ENCODE measurements at regions not wholly inside any gene's neighbourhood (a gene's known extent, or its start where the extent isn't known, plus 50 kb on each side); places are given as distances from the start of the nearest gene placed in this dataset.

DNA sequence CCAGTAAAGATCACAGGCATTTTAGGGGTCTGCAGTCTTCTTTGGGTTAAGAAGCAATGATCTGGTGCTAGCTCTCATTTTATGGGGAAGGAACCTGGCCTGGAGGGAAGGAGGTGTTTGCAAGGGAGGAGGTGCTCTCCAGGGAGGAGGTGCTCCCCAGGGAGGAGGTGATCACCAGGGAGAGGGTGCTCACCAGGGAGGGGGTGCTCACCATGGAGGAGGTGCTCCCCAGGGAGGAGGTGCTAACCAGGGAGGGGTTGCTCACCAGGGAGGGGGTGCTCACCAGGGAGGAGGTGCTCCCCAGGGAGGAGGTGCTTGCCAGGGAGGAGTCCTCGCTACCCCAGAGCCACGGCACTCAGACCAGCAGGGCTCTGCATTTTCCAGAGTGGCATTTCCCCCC lies 115.7 kb downstream of the TLE3 start:
- TF ChIP-seq EP300 (IDR thresholded peaks at IDR 0.05; ENCODE audit: borderline replicate concordance): no peak
- TF ChIP-seq, protein P1, sequence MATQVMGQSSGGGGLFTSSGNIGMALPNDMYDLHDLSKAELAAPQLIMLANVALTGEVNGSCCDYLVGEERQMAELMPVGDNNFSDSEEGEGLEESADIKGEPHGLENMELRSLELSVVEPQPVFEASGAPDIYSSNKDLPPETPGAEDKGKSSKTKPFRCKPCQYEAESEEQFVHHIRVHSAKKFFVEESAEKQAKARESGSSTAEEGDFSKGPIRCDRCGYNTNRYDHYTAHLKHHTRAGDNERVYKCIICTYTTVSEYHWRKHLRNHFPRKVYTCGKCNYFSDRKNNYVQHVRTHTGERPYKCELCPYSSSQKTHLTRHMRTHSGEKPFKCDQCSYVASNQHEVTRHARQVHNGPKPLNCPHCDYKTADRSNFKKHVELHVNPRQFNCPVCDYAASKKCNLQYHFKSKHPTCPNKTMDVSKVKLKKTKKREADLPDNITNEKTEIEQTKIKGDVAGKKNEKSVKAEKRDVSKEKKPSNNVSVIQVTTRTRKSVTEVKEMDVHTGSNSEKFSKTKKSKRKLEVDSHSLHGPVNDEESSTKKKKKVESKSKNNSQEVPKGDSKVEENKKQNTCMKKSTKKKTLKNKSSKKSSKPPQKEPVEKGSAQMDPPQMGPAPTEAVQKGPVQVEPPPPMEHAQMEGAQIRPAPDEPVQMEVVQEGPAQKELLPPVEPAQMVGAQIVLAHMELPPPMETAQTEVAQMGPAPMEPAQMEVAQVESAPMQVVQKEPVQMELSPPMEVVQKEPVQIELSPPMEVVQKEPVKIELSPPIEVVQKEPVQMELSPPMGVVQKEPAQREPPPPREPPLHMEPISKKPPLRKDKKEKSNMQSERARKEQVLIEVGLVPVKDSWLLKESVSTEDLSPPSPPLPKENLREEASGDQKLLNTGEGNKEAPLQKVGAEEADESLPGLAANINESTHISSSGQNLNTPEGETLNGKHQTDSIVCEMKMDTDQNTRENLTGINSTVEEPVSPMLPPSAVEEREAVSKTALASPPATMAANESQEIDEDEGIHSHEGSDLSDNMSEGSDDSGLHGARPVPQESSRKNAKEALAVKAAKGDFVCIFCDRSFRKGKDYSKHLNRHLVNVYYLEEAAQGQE (IDR thresholded peaks at IDR 0.05; ENCODE audit: low read depth): no peak
- no peak for TF ChIP-seq TEAD4 (IDR thresholded peaks at IDR 0.05)
- TF ChIP-seq TCF12 (IDR thresholded peaks at IDR 0.05; ENCODE audit: low read depth): no peak
- no peak for TF ChIP-seq CEBPB (IDR thresholded peaks at IDR 0.05)
- TF ChIP-seq YY1 (IDR thresholded peaks at IDR 0.05; ENCODE audit: low read depth): no peak
- TF ChIP-seq USF1 (IDR thresholded peaks at IDR 0.05): no peak
- no peak for TF ChIP-seq RAD21 (IDR thresholded peaks at IDR 0.05; ENCODE audit: low read depth)
- TF ChIP-seq NFIC (IDR thresholded peaks at IDR 0.05): no peak
- TF ChIP-seq EGR1 (IDR thresholded peaks at IDR 0.05): no peak
- TF ChIP-seq TAF1 (IDR thresholded peaks at IDR 0.05; ENCODE audit: low read depth): no peak
- no peak for TF ChIP-seq MAX (IDR thresholded peaks at IDR 0.05)
- no peak for TF ChIP-seq ZBTB7A (IDR thresholded peaks at IDR 0.05; ENCODE audit: low read depth)
- no peak for TF ChIP-seq CREB1 (IDR thresholded peaks at IDR 0.05; ENCODE audit: low read depth)
- TF ChIP-seq FOXM1 (IDR thresholded peaks at IDR 0.05; ENCODE audit: borderline replicate concordance, low read depth): no peak

DNA sequence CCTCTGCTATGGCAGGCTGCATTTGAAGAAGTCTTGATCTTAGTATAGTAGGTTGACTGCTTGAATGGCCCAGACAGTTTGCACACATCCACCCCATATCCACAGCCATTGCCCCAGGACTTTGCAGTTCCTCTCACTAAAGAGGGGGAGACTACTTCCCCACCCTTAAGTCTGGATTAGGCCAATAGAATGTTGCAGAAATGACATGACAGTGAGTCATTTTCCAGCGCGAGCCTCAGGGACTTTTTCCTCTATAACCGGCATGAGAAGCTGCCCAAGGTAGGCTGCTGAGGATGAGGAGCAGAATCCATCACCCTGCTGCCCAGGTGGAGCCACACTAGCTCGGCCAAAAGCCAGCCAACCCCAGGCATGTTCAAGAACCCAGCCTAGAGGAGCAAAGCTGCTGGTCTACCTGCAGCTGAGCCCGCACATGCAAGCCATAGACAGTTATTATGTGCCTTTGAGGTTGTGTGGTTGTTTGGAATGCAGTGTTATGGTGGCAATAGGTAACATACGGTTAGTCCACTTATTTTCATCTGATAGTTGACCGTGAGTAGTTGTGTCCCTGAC lies 113.9 kb downstream of the TLE3 start:
- TF ChIP-seq TAF1 (IDR thresholded peaks at IDR 0.05; ENCODE audit: low read depth) (no peak), TEAD4 (IDR thresholded peaks at IDR 0.05) (no peak), CREB1 (IDR thresholded peaks at IDR 0.05; ENCODE audit: low read depth) (no peak), EP300 (IDR thresholded peaks at IDR 0.05; ENCODE audit: borderline replicate concordance) (no peak), MAX (IDR thresholded peaks at IDR 0.05) (no peak), ZBTB7A (IDR thresholded peaks at IDR 0.05; ENCODE audit: low read depth) (no peak), FOXM1 (IDR thresholded peaks at IDR 0.05; ENCODE audit: borderline replicate concordance, low read depth) (no peak), TCF12 (IDR thresholded peaks at IDR 0.05; ENCODE audit: low read depth) (no peak), CEBPB (IDR thresholded peaks at IDR 0.05) (no peak), USF1 (IDR thresholded peaks at IDR 0.05) (no peak)

GRCh38 chr15:69987492-69988489 lies 109.9 kb downstream of the TLE3 start:
- TF ChIP-seq ZBTB7A (IDR thresholded peaks at IDR 0.05; ENCODE audit: low read depth) (no peak), USF1 (IDR thresholded peaks at IDR 0.05) (no peak), MAX (IDR thresholded peaks at IDR 0.05) (no peak), EGR1 (IDR thresholded peaks at IDR 0.05) (no peak), FOXM1 (IDR thresholded peaks at IDR 0.05; ENCODE audit: borderline replicate concordance, low read depth) (no peak), TCF12 (IDR thresholded peaks at IDR 0.05; ENCODE audit: low read depth) (no peak)

DNA sequence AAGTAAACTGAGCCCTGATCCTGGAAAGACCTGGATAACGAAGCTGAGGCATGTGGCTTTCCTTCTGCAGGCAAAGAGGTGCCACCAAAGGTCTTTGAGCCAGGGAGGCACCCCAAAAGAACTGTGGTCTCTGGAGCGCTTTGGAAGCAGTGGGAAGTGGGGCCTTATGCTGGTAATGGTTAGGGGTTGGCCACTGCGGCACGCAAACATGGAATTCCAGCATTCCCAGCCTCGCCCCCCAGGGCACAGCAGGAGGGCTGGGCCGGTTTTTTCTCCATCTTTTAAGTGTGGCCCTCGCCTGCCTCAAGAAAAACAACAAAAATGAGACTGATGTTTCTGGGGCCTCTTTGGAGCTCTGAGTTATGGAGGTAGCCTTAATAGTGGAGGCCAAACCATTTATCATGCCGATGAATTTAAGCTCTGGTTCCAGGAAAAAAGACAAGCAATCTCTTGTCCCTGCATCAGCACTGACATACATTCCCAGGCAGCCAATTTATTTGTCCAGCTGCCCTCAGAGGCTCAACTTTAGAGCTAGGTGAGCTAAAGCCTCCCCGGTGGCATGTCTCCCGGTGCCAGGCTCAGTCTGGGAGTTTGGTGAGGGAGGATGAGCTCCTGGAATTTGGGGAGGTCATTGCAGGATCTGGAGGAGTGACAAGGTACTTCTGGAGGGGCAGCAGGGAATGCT lies 109.0 kb downstream of the TLE3 start:
- TF ChIP-seq YY1 (IDR thresholded peaks at IDR 0.05; ENCODE audit: low read depth) (no peak), TCF12 (IDR thresholded peaks at IDR 0.05; ENCODE audit: low read depth) (no peak)

- TF ChIP-seq YY1 (IDR thresholded peaks at IDR 0.05; ENCODE audit: low read depth): no peak
- TF ChIP-seq RAD21 (IDR thresholded peaks at IDR 0.05; ENCODE audit: low read depth): no peak
- no peak for TF ChIP-seq NFIC (IDR thresholded peaks at IDR 0.05)
- TF ChIP-seq CEBPB (IDR thresholded peaks at IDR 0.05): no peak
- TF ChIP-seq, protein P1 (IDR thresholded peaks at IDR 0.05; ENCODE audit: low read depth): no peak
- no peak for TF ChIP-seq USF1 (IDR thresholded peaks at IDR 0.05)
- TF ChIP-seq TEAD4 (IDR thresholded peaks at IDR 0.05): no peak
- TF ChIP-seq EP300 (IDR thresholded peaks at IDR 0.05; ENCODE audit: borderline replicate concordance): no peak
- TF ChIP-seq FOXM1 (IDR thresholded peaks at IDR 0.05; ENCODE audit: borderline replicate concordance, low read depth): no peak
- TF ChIP-seq MAX (IDR thresholded peaks at IDR 0.05): no peak
- TF ChIP-seq ZBTB7A (IDR thresholded peaks at IDR 0.05; ENCODE audit: low read depth): no peak
- TF ChIP-seq EGR1 (IDR thresholded peaks at IDR 0.05): no peak
- TF ChIP-seq TAF1 (IDR thresholded peaks at IDR 0.05; ENCODE audit: low read depth): no peak
- TF ChIP-seq CREB1 (IDR thresholded peaks at IDR 0.05; ENCODE audit: low read depth): no peak
- TF ChIP-seq TCF12 (IDR thresholded peaks at IDR 0.05; ENCODE audit: low read depth): no peak
Measured at GRCh38 chr15:69990566-69991421, 106.9 kb downstream of the TLE3 start.

Measured in Ishikawa (cell line).